Endothelial cell of umbilical vein (primary cell): ENCODE measurements at regions not wholly inside any gene's neighbourhood (a gene's known extent, or its start where the extent isn't known, plus 50 kb on each side); places are given as distances from the start of the nearest gene placed in this dataset.

Source experiments
- BruUV-seq: library from RNA; stranded (reverse); fragments of 400-500 nt; replicated peaks from 2 replicates; lab custom pipeline; 2021; lab: Mats Ljungman, UMichigan
- CTCF ChIA-PET: fragments of 300-600, 350-600 bp; sonication (Branson Sonifier 250); formaldehyde crosslinking; loops from one replicate; lab custom pipeline; 2021; ENCODE audit warnings: antibody characterized with exemption, inconsistent platforms; lab: Charles Lee
- POLR2A ChIA-PET: fragments of 300-600, 350-600 bp; sonication (Branson Sonifier 250); formaldehyde crosslinking; loops from one replicate; lab custom pipeline; 2021; ENCODE audit warnings: antibody characterized with exemption, inconsistent platforms; lab: Charles Lee
- DNase-seq: peaks from one replicate; pipeline ENCODE4 v3.0.0-alpha.2; 2011; ENCODE audit warnings: low read depth, low spot score
- FAIRE-seq: peaks from 2 replicates; lab custom pipeline; 2011; peaks lifted over from hg19 to GRCh38; lab: Jason Lieb, UNC
- H2AFZ ChIP-seq: 2 replicates; pipeline ENCODE4 v1.6.0; 2012; ENCODE audit warnings: low read depth, low read length, control low read depth, inconsistent platforms
- H3K27ac ChIP-seq: 2 replicates; pipeline ENCODE4 v1.5.1; 2011; ENCODE audit warnings: low read depth, mild to moderate bottlenecking, control low read depth, low read length, moderate library complexity; ENCODE audit not compliant: insufficient read depth
- H3K27me3 ChIP-seq, 2 experiments: 2 replicates each; pipeline versions ENCODE4 v1.6.0 to v1.6.1; 2011; ENCODE audit warnings: low read length in 2 of 2, mixed read lengths in 1 of 2; ENCODE audit not compliant: control insufficient read depth in 2 of 2, insufficient read depth in 2 of 2
- H3K36me3 ChIP-seq, 2 experiments: 2 replicates in 1 of 2; 3 replicates in 1 of 2; pipeline ENCODE4 v1.5.1; 2011; ENCODE audit warnings: low read length in 2 of 2, mild to moderate bottlenecking in 1 of 2, moderate library complexity in 1 of 2; ENCODE audit not compliant: control insufficient read depth in 2 of 2, insufficient read depth in 2 of 2; ENCODE audit errors: extremely low read depth in 1 of 2
- H3K4me1 ChIP-seq: 3 replicates; pipeline ENCODE4 v1.5.1; 2011; ENCODE audit warnings: mild to moderate bottlenecking, low read length; ENCODE audit not compliant: control insufficient read depth, insufficient read depth; ENCODE audit errors: extremely low read depth
- H3K4me2 ChIP-seq: 2 replicates; pipeline ENCODE4 v1.6.1; 2011; ENCODE audit warnings: low read length, control low read depth, mixed read lengths; ENCODE audit not compliant: insufficient read depth
- H3K4me3 ChIP-seq, 3 experiments: fragments of 200-600 bp in 1 of 3; sonication (generic), shearing (Covaris generic) in 1 of 3; replicated peaks in 1 of 3; 2 replicates each; pipeline ENCODE4 v1.5.1; 2011 to 2016; ENCODE audit warnings: control low read depth in 3 of 3, low read length in 3 of 3, mild to moderate bottlenecking in 2 of 3, inconsistent platforms in 1 of 3, low read depth in 1 of 3, moderate library complexity in 1 of 3; ENCODE audit not compliant: insufficient read depth in 1 of 3
- H3K79me2 ChIP-seq: 2 replicates; pipeline ENCODE4 v1.6.0; 2012; ENCODE audit warnings: low read length, inconsistent platforms; ENCODE audit not compliant: control insufficient read depth, insufficient read depth
- H3K9ac ChIP-seq: replicated peaks from 2 replicates; pipeline ENCODE3; 2011; ENCODE audit warnings: low read length, control low read depth; ENCODE audit not compliant: insufficient read depth; ENCODE audit errors: extremely low read depth
- H3K9me1 ChIP-seq: replicated peaks from 3 replicates; pipeline ENCODE4 v1.6.0; 2011; ENCODE audit warnings: mild to moderate bottlenecking, low read length; ENCODE audit not compliant: control insufficient read depth, insufficient read depth; ENCODE audit errors: extremely low read depth
- H3K9me3 ChIP-seq: replicated peaks from 2 replicates; pipeline ENCODE4 v1.5.1; 2012; ENCODE audit warnings: low read length, inconsistent platforms; ENCODE audit not compliant: control insufficient read depth, insufficient read depth
- H4K20me1 ChIP-seq: replicated peaks from 2 replicates; pipeline ENCODE3; 2011; ENCODE audit warnings: mild to moderate bottlenecking, low read length; ENCODE audit not compliant: control insufficient read depth, insufficient read depth; ENCODE audit errors: extremely low read depth
- EZH2 ChIP-seq: IDR thresholded peaks from 2 replicates; pipeline ENCODE4 v1.6.1; 2012; ENCODE audit warnings: borderline replicate concordance, low read depth, mild to moderate bottlenecking, moderate library complexity, low read length, inconsistent platforms; ENCODE audit not compliant: severe bottlenecking
- FOS ChIP-seq: IDR thresholded peaks from 2 replicates; pipeline ENCODE4 v1.6.1; 2011; ENCODE audit warnings: mild to moderate bottlenecking, low read length, moderate library complexity, borderline replicate concordance; ENCODE audit not compliant: insufficient read depth
- GATA2 ChIP-seq: IDR thresholded peaks from 2 replicates; pipeline ENCODE4 v1.7.0; 2011; ENCODE audit warnings: low read depth, mild to moderate bottlenecking, moderate library complexity, mixed read lengths, low read length; ENCODE audit not compliant: insufficient read length, insufficient read depth
- JUN ChIP-seq: IDR thresholded peaks from 2 replicates; pipeline ENCODE4 v1.6.1; 2011; ENCODE audit warnings: borderline replicate concordance, low read depth; ENCODE audit not compliant: insufficient read length, insufficient read depth
- MYC ChIP-seq: IDR thresholded peaks from one replicate; pipeline ENCODE4 v1.6.1; 2011; ENCODE audit warnings: mild to moderate bottlenecking, low read depth, low read length
- POLR2A ChIP-seq: IDR thresholded peaks from 2 replicates; pipeline ENCODE4 v1.6.1; 2012; ENCODE audit warnings: low read depth, mild to moderate bottlenecking, control low read depth, low read length
- POLR2AphosphoS5 ChIP-seq: IDR thresholded peaks from 2 replicates; pipeline ENCODE4 v1.6.1; 2012; ENCODE audit warnings: low read depth, mild to moderate bottlenecking, control low read depth, low read length, moderate library complexity; ENCODE audit not compliant: insufficient read depth
- dilution Hi-C: fragments of 300-500 bp; cut with MboI; formaldehyde crosslinking; loops from one replicate; pipeline ENCODE4 v1.15.0; 2019; ENCODE audit warnings: low sequenced_read_pairs; ENCODE audit not compliant: extremely low pct_ligation_motif_present
- intact Hi-C: fragments of 100-400 bp; cut with micrococcal nuclease; formaldehyde crosslinking; loops from one replicate; pipeline ENCODE4 v1.10.0; 2022
- TF ChIP-seq, protein P1 (sequence below): IDR thresholded peaks from 2 replicates; pipeline ENCODE4 v1.6.1; 2011; ENCODE audit not compliant: insufficient read depth, insufficient read length
- TF ChIP-seq, protein P2 (sequence below), 2 donors: IDR thresholded peaks; 1 replicate in 1 of 2; 2 replicates in 1 of 2; pipeline ENCODE4 v1.5.1; 2011; ENCODE audit warnings: low read length in 2 of 2, mild to moderate bottlenecking in 2 of 2, moderate library complexity in 2 of 2, control low read depth in 1 of 2, inconsistent platforms in 1 of 2, low read depth in 1 of 2; ENCODE audit not compliant: insufficient read depth in 1 of 2; ENCODE audit errors: extremely low read depth in 1 of 2

DNA sequence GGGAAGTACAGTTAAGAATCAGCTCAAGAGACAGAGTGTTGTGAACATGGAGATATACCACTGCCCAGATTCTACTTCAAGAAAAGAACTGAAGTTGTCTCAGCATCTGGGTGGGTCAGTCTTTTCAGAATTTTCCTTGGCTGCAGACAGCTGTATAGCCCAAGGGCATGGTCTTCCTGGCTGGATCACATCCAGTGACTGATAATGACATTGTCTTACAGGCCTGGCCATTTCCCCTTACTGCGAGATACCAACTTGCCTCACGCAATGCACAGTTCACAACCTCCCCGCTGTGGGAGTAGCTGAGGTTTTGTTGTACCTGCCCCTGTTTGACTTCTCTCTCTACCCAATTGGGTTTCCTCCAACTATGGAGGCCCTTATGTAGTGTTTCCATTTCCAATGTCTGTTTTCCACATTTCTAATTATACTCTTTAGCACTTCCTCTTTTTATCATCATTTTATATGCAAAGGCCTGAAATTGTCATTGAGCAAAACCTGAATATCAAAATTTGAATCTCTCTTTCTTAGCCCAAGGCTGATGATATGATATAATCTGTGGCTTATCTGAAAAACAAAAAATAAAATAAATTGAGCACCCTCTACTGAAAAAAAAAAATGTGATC, 209.1 kb downstream of the NAF1 start:
- DNase-seq (no peak), FAIRE-seq (no peak)
- H3K4me1 ChIP-seq, result no peaks in the 10 kb centered on the region
- ChIA-PET CTCF (no interaction called here), POLR2A (no interaction called here)
- H3K27ac ChIP-seq, result no peak overlapping the region
- no peaks in the 10 kb centered on the region for H3K79me2 ChIP-seq
- H3K9me1 ChIP-seq, result no peaks in the 10 kb centered on the region
- H3K4me2 ChIP-seq, result no peak overlapping the region
- H3K27me3 ChIP-seq, result no peaks in the 10 kb centered on the region
- intact Hi-C loops (no loop called here), dilution Hi-C loops (no loop called here)
- BruUV-seq, result no TSS peak
- no peak overlapping the region for H2AFZ ChIP-seq
- peaks cover 3% of the 10 kb centered on the region for H3K9me3 ChIP-seq
- H3K36me3 ChIP-seq, result no peaks in the 10 kb centered on the region
- no peak overlapping the region for H3K9ac ChIP-seq
- no peaks in the 10 kb centered on the region for H4K20me1 ChIP-seq
- H3K4me3 ChIP-seq, result no peak overlapping the region
- no peak for TF ChIP-seq EZH2
- TF ChIP-seq FOS, result no peak
- TF ChIP-seq GATA2, result no peak
- TF ChIP-seq MYC, result no peak
- TF ChIP-seq POLR2A, result no peak
- TF ChIP-seq JUN, result no peak
- no peak for TF ChIP-seq POLR2AphosphoS5
- TF ChIP-seq, protein P1, sequence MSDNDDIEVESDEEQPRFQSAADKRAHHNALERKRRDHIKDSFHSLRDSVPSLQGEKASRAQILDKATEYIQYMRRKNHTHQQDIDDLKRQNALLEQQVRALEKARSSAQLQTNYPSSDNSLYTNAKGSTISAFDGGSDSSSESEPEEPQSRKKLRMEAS, result no peak
- TF ChIP-seq, protein P2, sequence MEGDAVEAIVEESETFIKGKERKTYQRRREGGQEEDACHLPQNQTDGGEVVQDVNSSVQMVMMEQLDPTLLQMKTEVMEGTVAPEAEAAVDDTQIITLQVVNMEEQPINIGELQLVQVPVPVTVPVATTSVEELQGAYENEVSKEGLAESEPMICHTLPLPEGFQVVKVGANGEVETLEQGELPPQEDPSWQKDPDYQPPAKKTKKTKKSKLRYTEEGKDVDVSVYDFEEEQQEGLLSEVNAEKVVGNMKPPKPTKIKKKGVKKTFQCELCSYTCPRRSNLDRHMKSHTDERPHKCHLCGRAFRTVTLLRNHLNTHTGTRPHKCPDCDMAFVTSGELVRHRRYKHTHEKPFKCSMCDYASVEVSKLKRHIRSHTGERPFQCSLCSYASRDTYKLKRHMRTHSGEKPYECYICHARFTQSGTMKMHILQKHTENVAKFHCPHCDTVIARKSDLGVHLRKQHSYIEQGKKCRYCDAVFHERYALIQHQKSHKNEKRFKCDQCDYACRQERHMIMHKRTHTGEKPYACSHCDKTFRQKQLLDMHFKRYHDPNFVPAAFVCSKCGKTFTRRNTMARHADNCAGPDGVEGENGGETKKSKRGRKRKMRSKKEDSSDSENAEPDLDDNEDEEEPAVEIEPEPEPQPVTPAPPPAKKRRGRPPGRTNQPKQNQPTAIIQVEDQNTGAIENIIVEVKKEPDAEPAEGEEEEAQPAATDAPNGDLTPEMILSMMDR (IDR thresholded peaks at IDR 0.05; ENCODE audit: extremely low read depth in 1 of 2, insufficient read depth in 1 of 2, low read depth in 1 of 2, low read length in 2 of 2), result no peak
